Stimulated activated CD4-positive, alpha-beta T cell treated with anti-CD3 and anti-CD28 coated beads, Interleukin-1b, Interleukin-23, amount 100 ng/mL, for 1 hour (primary cell): ENCODE measurements at regions not wholly inside any gene's neighbourhood (a gene's known extent, or its start where the extent isn't known, plus 50 kb on each side); places are given as distances from the start of the nearest gene placed in this dataset.

ENCODE experiments used
- DNase-seq, 2 donors: peaks; one replicate each; pipeline ENCODE4 v3.0.0-alpha.2; 2020; ENCODE audit warnings: low read depth in 2 of 2

- DNase-seq, result no peak
These were observed 381.2 kb upstream of the IGFBP7 start for GRCh38 chr4:57491388-57491787.

- DNase-seq, result no peak
These were observed 380.5 kb upstream of the IGFBP7 start for GRCh38 chr4:57490520-57491255.

- no peak for DNase-seq
These were observed 378.4 kb upstream of the IGFBP7 start for GRCh38 chr4:57488366-57489162.

- DNase-seq, result no peak
These were observed 365.2 kb upstream of the IGFBP7 start for GRCh38 chr4:57475424-57475823.

GRCh38 chr4:57465321-57466056, 355.3 kb upstream of the IGFBP7 start:
- DNase-seq, result no peak

GRCh38 chr4:57462843-57463242, 352.7 kb upstream of the IGFBP7 start:
- no peak for DNase-seq

GRCh38 chr4:57460967-57461366, 350.8 kb upstream of the IGFBP7 start:
- DNase-seq, result no peak

- DNase-seq, result no peak
These were observed 338.7 kb upstream of the IGFBP7 start for GRCh38 chr4:57448901-57449300.

- DNase-seq, result no peak
These were observed 338.3 kb upstream of the IGFBP7 start for GRCh38 chr4:57448452-57448851.

GRCh38 chr4:57446266-57446665, 336.1 kb upstream of the IGFBP7 start:
- no peak for DNase-seq

GRCh38 chr4:57445686-57446085, 335.5 kb upstream of the IGFBP7 start:
- no peak for DNase-seq

GRCh38 chr4:57444671-57445070, 334.5 kb upstream of the IGFBP7 start:
- no peak for DNase-seq

GRCh38 chr4:57443787-57444186, 333.6 kb upstream of the IGFBP7 start:
- DNase-seq, result no peak

GRCh38 chr4:57443308-57443707, 333.1 kb upstream of the IGFBP7 start:
- no peak for DNase-seq

- no peak for DNase-seq
These were observed 332.7 kb upstream of the IGFBP7 start for GRCh38 chr4:57442831-57443291.

- no peak for DNase-seq
These were observed 332.1 kb upstream of the IGFBP7 start for GRCh38 chr4:57442241-57442640.

GRCh38 chr4:57437649-57438048, 327.5 kb upstream of the IGFBP7 start:
- DNase-seq, result no peak

- no peak for DNase-seq
These were observed 325.1 kb upstream of the IGFBP7 start for GRCh38 chr4:57435300-57435699.

GRCh38 chr4:57430726-57431125, 320.5 kb upstream of the IGFBP7 start:
- no peak for DNase-seq

- no peak for DNase-seq
These were observed 316.7 kb upstream of the IGFBP7 start for GRCh38 chr4:57426779-57427395.

- no peak for DNase-seq
These were observed 315.4 kb upstream of the IGFBP7 start for GRCh38 chr4:57425610-57426009.
